OCI-LY3 (cell line): ENCODE measurements at regions not wholly inside any gene's neighbourhood (a gene's known extent, or its start where the extent isn't known, plus 50 kb on each side); places are given as distances from the start of the nearest gene placed in this dataset.
"Not testable (repeated sequence)": the region's sequence is repeated elsewhere in the genome, so short reads cannot be mapped to it uniquely, and the experiment has no call there.

Experiments used
- H2AFZ ChIP-seq: fragments of 200-600, 300-600 bp; shearing (Covaris generic); 2 replicates; pipeline ENCODE4 v1.6.0; 2014; ENCODE audit warnings: antibody characterized with exemption, low read depth, low read length
- H3K27ac ChIP-seq: fragments of 200-600, 300-600 bp; sonication (generic); 2 replicates; pipeline ENCODE4 v1.5.1; 2014; ENCODE audit warnings: mild to moderate bottlenecking, low read length, moderate library complexity, mixed read lengths
- H3K27me3 ChIP-seq: fragments of 200-600, 300-600 bp; sonication (generic); 2 replicates; pipeline ENCODE4 v1.6.1; 2014; ENCODE audit warnings: low read depth, low read length, mixed read lengths
- H3K36me3 ChIP-seq: fragments of 200-600, 300-600 bp; sonication (generic); replicated peaks from 2 replicates; pipeline ENCODE3; 2014; ENCODE audit warnings: low read depth, low read length, mixed read lengths
- H3K4me1 ChIP-seq: fragments of 300-600, 200-600 bp; sonication (generic); 2 replicates; pipeline ENCODE4 v1.6.1; 2014; ENCODE audit warnings: low read length, mixed read lengths
- H3K4me2 ChIP-seq: fragments of 200-600, 300-600 bp; sonication (generic); 2 replicates; pipeline ENCODE4 v1.6.1; 2014; ENCODE audit warnings: low read length, mixed read lengths
- H3K4me3 ChIP-seq: fragments of 300-600, 200-600 bp; sonication (generic); 2 replicates; pipeline ENCODE4 v1.5.1; 2014; ENCODE audit warnings: antibody characterized with exemption, mild to moderate bottlenecking, low read length, moderate library complexity
- H3K79me2 ChIP-seq: fragments of 300-600, 200-600 bp; shearing (Covaris generic); 2 replicates; pipeline ENCODE4 v1.6.1; 2014; ENCODE audit warnings: mild to moderate bottlenecking, low read length, mixed read lengths
- H3K9ac ChIP-seq: fragments of 300-600, 200-600 bp; shearing (Covaris generic); 2 replicates; pipeline ENCODE4 v1.6.0; 2014; ENCODE audit warnings: mild to moderate bottlenecking, low read length, moderate library complexity
- H3K9me3 ChIP-seq: fragments of 200-600, 300-600 bp; shearing (Covaris generic); 2 replicates; pipeline ENCODE4 v1.6.1; 2014; ENCODE audit warnings: low read length, mixed read lengths; ENCODE audit not compliant: insufficient read depth
- H4K20me1 ChIP-seq: fragments of 200-600, 300-600 bp; sonication (generic); 2 replicates; pipeline ENCODE4 v1.6.1; 2016; ENCODE audit warnings: low read length, mixed read lengths; ENCODE audit not compliant: insufficient read depth
- EZH2phosphoT487 ChIP-seq: fragments of 200-600 bp; shearing (Covaris generic); IDR thresholded peaks from 2 replicates; pipeline ENCODE4 v1.6.1; 2018; ENCODE audit warnings: antibody characterized with exemption, mixed run types, low read depth
- TF ChIP-seq, protein P1 (sequence below): fragments of 200-600, 300-600 bp; sonication (generic); IDR thresholded peaks from 2 replicates; pipeline ENCODE4 v1.5.1; 2014; ENCODE audit warnings: antibody characterized with exemption, low read length, low read depth

DNA sequence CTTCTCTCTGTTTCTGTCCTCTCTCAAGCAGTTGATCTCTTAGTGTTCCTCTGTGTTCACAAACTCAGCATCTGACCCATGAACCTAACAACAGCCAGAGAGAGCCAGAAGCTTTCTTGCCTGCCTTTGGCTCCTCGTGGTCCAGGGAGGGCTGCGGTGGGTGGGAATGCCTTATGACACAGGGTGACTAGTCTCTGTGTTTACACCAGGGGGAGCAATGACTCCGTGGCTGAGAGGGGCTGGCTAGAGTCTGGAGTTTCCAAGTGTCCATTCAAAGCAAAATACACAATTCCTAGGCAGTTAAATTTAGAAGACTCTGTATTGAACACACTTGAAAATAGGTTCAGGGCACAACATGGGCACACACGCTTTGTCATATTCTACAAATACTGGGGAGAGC, 370.0 kb upstream of the FRG2C start:
- TF ChIP-seq, protein P1, sequence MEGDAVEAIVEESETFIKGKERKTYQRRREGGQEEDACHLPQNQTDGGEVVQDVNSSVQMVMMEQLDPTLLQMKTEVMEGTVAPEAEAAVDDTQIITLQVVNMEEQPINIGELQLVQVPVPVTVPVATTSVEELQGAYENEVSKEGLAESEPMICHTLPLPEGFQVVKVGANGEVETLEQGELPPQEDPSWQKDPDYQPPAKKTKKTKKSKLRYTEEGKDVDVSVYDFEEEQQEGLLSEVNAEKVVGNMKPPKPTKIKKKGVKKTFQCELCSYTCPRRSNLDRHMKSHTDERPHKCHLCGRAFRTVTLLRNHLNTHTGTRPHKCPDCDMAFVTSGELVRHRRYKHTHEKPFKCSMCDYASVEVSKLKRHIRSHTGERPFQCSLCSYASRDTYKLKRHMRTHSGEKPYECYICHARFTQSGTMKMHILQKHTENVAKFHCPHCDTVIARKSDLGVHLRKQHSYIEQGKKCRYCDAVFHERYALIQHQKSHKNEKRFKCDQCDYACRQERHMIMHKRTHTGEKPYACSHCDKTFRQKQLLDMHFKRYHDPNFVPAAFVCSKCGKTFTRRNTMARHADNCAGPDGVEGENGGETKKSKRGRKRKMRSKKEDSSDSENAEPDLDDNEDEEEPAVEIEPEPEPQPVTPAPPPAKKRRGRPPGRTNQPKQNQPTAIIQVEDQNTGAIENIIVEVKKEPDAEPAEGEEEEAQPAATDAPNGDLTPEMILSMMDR: peak; percentile 84
- no peak for TF ChIP-seq EZH2phosphoT487
- H3K4me1 ChIP-seq: peaks cover 14% of the 10 kb centered on the region
- no peaks in the 10 kb centered on the region for H3K36me3 ChIP-seq
- H3K27ac ChIP-seq: no peak overlapping the region
- peak overlapping the region; percentile 41; the same call in 1 of the 2 replicates for H3K4me2 ChIP-seq
- H4K20me1 ChIP-seq: no peaks in the 10 kb centered on the region
- H3K4me3 ChIP-seq: no peak overlapping the region
- no peaks in the 10 kb centered on the region for H3K79me2 ChIP-seq
- no peaks in the 10 kb centered on the region for H3K27me3 ChIP-seq
- 0 out of 2 replicates have a peak overlapping the region, but pooled peaks have one; percentile 13 for H2AFZ ChIP-seq
- H3K9ac ChIP-seq: no peak overlapping the region
- H3K9me3 ChIP-seq: no peaks in the 10 kb centered on the region

DNA sequence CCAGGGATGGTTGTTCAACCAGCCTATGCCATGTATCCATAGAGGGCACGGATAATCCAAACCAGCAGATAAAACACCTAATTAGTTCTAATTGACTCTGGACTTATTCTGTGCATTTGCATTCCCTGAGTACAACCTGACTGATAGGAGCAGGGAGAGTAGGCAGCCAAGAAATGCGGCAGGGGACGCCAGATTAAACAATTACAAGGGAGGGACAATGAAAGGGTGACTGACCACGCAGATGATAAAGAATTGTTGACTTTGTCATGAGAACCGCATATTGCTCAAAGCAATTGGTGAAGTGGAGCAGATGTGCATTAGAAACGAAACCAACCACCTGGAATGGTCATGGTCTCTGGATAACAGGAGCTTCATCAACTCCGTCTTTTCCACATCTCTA, 369.1 kb upstream of the FRG2C start:
- Histone ChIP-seq H2AFZ (no peak overlapping the region), H3K9ac (no peak overlapping the region), H3K36me3 (no peaks in the 10 kb centered on the region), H3K27me3 (no peaks in the 10 kb centered on the region), H3K27ac (no peak overlapping the region), H3K4me1 (peaks cover 14% of the 10 kb centered on the region), H3K4me2 (no peak overlapping the region), H3K9me3 (no peaks in the 10 kb centered on the region), H4K20me1 (no peaks in the 10 kb centered on the region), H3K79me2 (no peaks in the 10 kb centered on the region), H3K4me3 (no peak overlapping the region)
- no peak for TF ChIP-seq EZH2phosphoT487
- TF ChIP-seq, protein P1: no peak

DNA sequence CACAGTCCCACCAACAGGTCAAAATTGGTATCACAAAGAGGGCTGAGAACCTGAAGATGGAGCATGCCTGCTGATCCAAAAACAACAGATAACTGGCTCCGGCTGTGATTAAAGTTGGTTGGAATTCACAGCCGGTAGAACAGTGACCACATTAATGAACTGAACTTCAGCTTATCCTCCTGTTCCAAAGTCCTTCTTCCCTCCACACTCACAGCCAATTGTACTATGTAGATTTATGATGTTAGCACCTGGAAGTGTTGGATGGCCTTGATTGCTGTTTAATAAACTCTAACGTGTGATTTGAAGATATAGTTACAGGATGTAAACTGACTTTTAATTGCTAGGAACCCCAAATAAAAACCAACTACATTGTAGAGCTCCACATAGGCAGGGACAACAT, 367.3 kb upstream of the FRG2C start:
- no peak overlapping the region for H3K4me2 ChIP-seq
- no peaks in the 10 kb centered on the region for H3K79me2 ChIP-seq
- H2AFZ ChIP-seq: no peak overlapping the region
- peaks cover 1% of the 10 kb centered on the region; the same call in 1 of the 2 replicates for H3K27me3 ChIP-seq
- H4K20me1 ChIP-seq: no peaks in the 10 kb centered on the region
- no peaks in the 10 kb centered on the region for H3K36me3 ChIP-seq
- no peaks in the 10 kb centered on the region for H3K9me3 ChIP-seq
- no peak overlapping the region for H3K9ac ChIP-seq
- no peak overlapping the region for H3K4me3 ChIP-seq
- no peak overlapping the region for H3K27ac ChIP-seq
- H3K4me1 ChIP-seq: peaks cover 14% of the 10 kb centered on the region
- TF ChIP-seq, protein P1: no peak

DNA sequence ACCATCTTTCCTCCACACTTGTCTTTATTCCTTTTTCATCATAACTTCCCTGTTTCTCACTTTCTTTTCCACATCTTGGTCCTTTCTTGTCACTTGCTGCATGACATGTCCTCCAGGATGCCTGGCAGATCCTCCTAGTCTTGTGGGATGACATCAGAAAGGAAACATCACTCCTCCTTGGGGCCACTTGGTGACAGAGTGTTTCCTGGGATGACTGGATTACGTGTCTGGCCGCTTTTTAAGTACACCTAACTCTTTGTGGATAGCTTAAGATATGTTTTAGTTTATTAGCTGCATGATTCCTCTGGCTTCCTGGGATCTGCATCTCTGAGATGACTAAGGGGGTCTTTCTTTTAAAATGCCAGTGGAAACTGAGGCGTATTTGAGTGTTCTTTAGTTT, 363.5 kb upstream of the FRG2C start:
- no peak overlapping the region for H3K4me3 ChIP-seq
- no peaks in the 10 kb centered on the region for H4K20me1 ChIP-seq
- H3K4me1 ChIP-seq: peaks cover 22% of the 10 kb centered on the region
- H3K27me3 ChIP-seq: peaks cover 3% of the 10 kb centered on the region
- no peak overlapping the region for H3K27ac ChIP-seq
- no peak overlapping the region for H2AFZ ChIP-seq
- no peaks in the 10 kb centered on the region for H3K9me3 ChIP-seq
- TF ChIP-seq, protein P1: no peak
- no peak for TF ChIP-seq EZH2phosphoT487
- H3K36me3 ChIP-seq: no peaks in the 10 kb centered on the region
- no peak overlapping the region for H3K4me2 ChIP-seq
- H3K9ac ChIP-seq: no peak overlapping the region
- H3K79me2 ChIP-seq: no peaks in the 10 kb centered on the region

DNA sequence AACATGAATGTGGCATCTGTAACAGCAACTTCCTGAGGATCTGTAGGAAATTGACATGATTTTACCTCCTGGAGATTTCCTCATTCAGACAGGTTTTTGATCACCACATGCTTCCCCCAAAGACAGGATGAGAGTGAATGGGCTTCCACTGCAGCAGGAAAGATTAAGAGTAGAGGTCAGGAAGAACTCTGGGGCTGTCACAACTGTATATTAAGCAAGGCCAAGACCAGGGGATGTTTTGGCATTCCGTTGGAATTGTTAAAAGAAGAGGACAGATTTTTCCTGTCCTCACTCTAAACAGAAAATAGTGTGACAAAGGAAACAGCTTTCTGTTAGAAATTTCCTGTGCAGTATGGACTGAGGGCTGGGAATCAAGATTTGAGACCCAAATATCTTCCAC, 363.1 kb upstream of the FRG2C start:
- not testable (repeated sequence) for H3K27ac ChIP-seq, H3K4me2 ChIP-seq, H3K36me3 ChIP-seq, H3K9ac ChIP-seq, H2AFZ ChIP-seq, H3K9me3 ChIP-seq, H4K20me1 ChIP-seq, H3K27me3 ChIP-seq, H3K79me2 ChIP-seq, H3K4me3 ChIP-seq
- H3K4me1 ChIP-seq: peaks cover 22% of the 10 kb centered on the region
